Epithelial cell of esophagus (primary cell): ENCODE measurements at regions not wholly inside any gene's neighbourhood (a gene's known extent, or its start where the extent isn't known, plus 50 kb on each side); places are given as distances from the start of the nearest gene placed in this dataset.

Source experiments
- DNase-seq: peaks from one replicate; pipeline ENCODE4 v3.0.0; 2010; ENCODE audit warnings: low read depth
- H3K4me3 ChIP-seq: 2 replicates; pipeline ENCODE4 v1.5.1; 2011; ENCODE audit warnings: mild to moderate bottlenecking, low read length, control low read depth
- TF ChIP-seq, protein P1 (sequence below): IDR thresholded peaks from 2 replicates; pipeline ENCODE4 v1.5.1; 2011; ENCODE audit warnings: low read depth, mild to moderate bottlenecking, low read length, control low read depth, inconsistent platforms; ENCODE audit not compliant: insufficient read depth; ENCODE audit errors: missing control alignments

DNA sequence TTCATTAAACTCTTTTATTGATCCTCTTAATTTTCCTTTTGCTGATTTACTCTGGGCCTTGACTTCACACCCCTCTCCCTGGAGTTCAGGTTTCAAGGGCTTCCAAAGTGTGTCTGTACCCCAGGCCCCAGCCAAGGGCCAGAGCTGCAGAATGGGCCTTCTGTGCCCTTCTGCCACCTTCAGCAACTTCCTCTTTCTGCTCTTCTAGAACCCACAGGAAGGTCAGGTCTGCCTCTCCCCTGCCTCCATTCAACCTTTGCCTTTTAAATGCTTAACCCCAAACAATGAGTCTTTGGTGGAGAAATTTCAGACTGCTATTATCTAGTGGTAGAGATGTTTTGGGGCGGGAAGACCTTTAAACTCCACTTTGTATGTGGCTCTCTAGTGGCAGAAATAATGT is 63.1 kb downstream of the TSN start:
- TF ChIP-seq, protein P1, sequence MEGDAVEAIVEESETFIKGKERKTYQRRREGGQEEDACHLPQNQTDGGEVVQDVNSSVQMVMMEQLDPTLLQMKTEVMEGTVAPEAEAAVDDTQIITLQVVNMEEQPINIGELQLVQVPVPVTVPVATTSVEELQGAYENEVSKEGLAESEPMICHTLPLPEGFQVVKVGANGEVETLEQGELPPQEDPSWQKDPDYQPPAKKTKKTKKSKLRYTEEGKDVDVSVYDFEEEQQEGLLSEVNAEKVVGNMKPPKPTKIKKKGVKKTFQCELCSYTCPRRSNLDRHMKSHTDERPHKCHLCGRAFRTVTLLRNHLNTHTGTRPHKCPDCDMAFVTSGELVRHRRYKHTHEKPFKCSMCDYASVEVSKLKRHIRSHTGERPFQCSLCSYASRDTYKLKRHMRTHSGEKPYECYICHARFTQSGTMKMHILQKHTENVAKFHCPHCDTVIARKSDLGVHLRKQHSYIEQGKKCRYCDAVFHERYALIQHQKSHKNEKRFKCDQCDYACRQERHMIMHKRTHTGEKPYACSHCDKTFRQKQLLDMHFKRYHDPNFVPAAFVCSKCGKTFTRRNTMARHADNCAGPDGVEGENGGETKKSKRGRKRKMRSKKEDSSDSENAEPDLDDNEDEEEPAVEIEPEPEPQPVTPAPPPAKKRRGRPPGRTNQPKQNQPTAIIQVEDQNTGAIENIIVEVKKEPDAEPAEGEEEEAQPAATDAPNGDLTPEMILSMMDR = no peak

GRCh38 chr2:121819846-121820245 is 64.4 kb downstream of the TSN start:
- no peak for DNase-seq
- no peak overlapping the region for H3K4me3 ChIP-seq
- TF ChIP-seq, protein P1 = no peak

More for the DNA sequence above, 63.1 kb downstream of the TSN start:
- no peak overlapping the region for H3K4me3 ChIP-seq
- DNase-seq = no peak

DNA sequence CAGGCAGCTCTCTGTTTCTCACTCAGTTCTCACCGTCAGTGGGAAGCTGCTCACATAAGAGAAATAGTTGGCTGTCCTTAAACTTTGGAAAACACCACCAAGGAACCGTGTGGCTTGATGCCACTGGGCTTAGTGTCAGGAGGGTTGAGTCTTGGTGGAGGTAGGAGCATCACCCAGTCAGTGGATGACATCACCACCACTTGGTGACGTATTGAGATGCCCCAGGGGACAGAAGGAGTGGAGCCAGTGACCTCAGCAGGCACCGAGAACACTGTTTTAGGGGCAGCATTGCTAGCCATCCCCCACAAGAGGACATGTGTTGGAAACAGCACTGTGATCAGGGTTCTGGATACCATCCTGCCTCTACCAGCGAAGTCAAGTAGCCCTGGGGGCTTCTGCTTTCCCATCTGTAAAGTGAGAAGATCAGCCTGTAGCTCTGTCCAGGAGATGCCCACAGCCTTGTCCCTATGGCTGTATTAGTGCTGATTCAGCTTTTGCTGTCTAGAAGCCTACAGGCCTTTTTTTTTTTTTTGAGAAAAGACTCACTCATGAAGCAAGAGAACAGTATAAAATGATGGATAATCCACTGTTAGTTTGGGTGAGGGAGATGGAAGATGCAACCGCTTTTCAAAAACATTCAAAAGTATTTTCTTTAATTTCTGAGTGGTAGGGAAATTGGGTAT is 66.2 kb downstream of the TSN start:
- TF ChIP-seq, protein P1 = no peak
- H3K4me3 ChIP-seq = no peak overlapping the region
- DNase-seq = no peak

DNA sequence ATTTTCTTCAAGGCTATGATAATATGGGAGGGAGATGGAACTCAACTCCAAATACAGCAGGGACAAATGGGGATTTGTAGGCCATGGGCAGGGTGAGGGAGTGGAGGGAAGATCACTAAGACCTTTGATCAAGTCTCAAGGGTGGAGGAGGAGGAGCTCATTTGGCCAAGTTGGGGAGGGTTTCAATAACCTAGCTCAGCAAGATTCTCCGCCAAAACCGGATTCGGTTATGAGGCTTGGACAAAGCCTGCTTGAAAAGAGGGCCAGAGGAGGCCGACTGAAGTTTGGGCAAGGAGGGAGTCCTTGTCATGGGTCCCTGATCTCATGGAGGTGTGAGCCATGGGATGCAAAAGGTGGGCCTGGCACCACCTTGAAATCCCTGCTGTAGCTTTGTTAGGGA is 68.8 kb downstream of the TSN start:
- no peak overlapping the region for H3K4me3 ChIP-seq
- TF ChIP-seq, protein P1 = no peak
- no peak for DNase-seq

DNA sequence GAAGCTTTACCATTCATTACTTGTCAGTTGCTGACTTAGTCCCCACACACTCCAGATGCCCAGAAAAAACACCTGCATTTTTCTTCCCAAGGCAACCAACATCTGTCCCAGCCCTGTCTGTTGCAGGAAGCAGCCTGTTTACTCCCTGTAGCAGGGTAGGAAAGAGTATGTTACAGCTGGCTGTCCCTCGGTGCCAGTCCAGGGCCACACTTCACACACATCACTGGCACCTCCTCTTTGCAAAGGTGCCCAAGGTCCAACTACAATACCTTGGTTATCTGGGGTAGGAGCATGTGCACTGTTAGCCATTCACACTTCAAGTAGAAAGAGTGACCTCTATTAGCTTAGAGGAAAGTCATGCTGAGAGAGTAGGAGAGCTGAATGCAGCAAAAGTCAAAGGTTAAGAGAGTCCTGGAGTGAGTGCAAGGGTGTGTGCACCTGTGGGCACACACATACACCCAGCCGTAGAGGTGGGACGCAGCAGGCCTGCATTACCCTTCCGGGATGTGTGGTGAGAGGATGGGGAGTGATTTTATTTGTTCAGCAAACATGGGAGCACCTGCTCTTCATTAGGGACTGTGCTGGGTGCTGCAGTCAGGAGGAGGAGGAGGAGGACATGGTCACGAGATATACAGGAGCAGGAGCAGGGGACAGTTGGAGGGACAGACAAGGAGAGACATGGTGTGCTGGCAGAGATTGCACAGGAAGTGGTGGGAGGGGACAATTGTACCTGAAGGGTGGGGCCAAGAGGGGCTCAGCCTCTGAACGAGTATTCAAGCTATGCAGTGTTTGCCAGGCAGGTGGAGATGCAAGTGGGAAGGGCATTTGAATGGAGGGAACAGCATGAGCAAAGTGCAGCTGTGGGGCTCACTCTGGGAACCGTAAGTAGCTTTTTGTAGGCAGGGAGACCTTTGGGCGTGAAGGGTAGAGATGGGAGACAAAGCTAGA is 69.8 kb downstream of the TSN start:
- TF ChIP-seq, protein P1 = no peak
- no peak overlapping the region for H3K4me3 ChIP-seq
- no peak for DNase-seq

DNA sequence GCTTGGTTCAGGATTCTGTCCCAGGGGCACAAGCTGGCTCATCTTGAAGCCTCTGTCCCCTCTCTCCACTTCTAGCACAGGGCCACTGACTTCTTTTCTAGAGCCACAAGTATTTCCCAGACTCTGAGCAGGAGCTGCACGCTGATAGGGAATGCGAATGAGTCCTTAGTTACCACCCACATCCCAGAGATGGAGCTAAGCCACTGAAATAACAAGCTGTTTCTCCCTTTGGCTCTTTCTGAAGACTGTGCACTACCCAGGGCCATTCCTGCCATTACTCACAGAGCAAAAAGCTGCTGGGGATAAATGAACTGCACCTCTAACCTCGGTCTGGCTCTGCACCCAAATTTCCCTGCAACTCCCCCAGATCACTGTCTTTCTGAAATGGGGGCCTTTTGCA is 70.6 kb downstream of the TSN start:
- DNase-seq = no peak
- H3K4me3 ChIP-seq = no peak overlapping the region
- TF ChIP-seq, protein P1 = no peak
